Astrocyte of the cerebellum (primary cell): ENCODE measurements at regions not wholly inside any gene's neighbourhood (a gene's known extent, or its start where the extent isn't known, plus 50 kb on each side); places are given as distances from the start of the nearest gene placed in this dataset.

Source experiments
- DNase-seq: peaks from one replicate; pipeline ENCODE4 v3.0.0-alpha.2; 2011; ENCODE audit warnings: low read depth
- H3K4me3 ChIP-seq: 2 replicates; pipeline ENCODE4 v1.5.1; 2011; ENCODE audit warnings: mild to moderate bottlenecking, low read depth, low read length, moderate library complexity
- CTCF ChIP-seq: IDR thresholded peaks from 2 replicates; pipeline ENCODE4 v1.5.1; 2012; ENCODE audit warnings: low read length, low read depth, moderate library complexity, mild to moderate bottlenecking; ENCODE audit errors: missing control alignments
- in situ Hi-C: cut with HindIII; loops from 2 replicates; pipeline ENCODE4 v1.10.0; 2017; ENCODE audit warnings: low sequenced_read_pairs

DNA sequence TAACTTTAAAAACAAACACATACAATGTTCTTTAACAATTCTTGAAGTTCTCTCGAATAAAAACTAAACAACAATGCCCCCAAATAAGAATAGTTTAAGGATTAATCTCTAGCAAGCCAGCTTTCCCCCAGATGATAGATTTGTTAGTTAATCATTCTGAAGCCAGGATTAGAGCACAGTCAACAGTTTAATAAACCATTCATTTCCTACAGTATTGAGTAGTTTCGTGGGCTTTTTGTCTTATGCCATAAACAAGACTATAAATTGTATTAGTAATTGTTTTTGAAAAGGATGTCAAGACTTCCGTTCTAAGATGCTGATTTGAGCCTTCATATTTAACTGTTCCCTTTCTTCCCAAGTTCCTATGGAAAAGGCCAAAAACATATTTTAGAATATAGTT is 136.6 kb downstream of the PIK3R1 start:
- no peak for DNase-seq
- no peak for TF ChIP-seq CTCF
- no peak overlapping the region for H3K4me3 ChIP-seq
- in situ Hi-C loops: no loop called here

GRCh38 chr5:68353605-68354004 is 138.0 kb downstream of the PIK3R1 start:
- no peak for DNase-seq
- in situ Hi-C loops: no loop called here
- no peak for TF ChIP-seq CTCF
- H3K4me3 ChIP-seq: no peak overlapping the region

DNA sequence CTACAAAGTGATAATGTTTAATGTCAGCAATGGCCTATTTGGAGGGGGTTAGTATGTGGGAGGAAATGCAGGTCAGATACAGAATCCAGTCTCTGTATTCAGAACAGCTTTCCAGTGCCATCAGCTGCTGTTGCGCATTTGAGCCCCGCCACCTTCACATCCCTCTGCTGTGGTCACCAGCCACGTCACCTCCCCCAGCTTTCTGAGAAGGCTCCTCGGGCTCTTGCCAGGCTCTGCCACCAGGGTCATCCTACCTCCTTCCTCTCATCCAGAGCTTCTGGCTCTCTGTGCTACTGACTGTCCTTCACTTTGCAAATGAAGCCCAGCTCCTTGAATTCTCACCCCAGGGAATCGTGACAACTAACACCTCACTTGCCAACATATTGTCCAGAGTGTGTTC is 138.8 kb downstream of the PIK3R1 start:
- no peak for DNase-seq
- in situ Hi-C loops: no loop called here
- no peak for TF ChIP-seq CTCF
- no peak overlapping the region for H3K4me3 ChIP-seq

GRCh38 chr5:68356216-68356615 is 140.7 kb downstream of the PIK3R1 start:
- TF ChIP-seq CTCF: no peak
- in situ Hi-C loops: no loop called here

GRCh38 chr5:68356623-68357022 is 141.1 kb downstream of the PIK3R1 start:
- in situ Hi-C loops: no loop called here
- TF ChIP-seq CTCF: no peak
- DNase-seq: no peak

More at GRCh38 chr5:68356216-68356615, 140.7 kb downstream of the PIK3R1 start:
- no peak overlapping the region for H3K4me3 ChIP-seq
- no peak for DNase-seq

GRCh38 chr5:68359699-68360098 is 144.1 kb downstream of the PIK3R1 start:
- no peak overlapping the region for H3K4me3 ChIP-seq
- TF ChIP-seq CTCF: no peak
- no peak for DNase-seq
- in situ Hi-C loops: no loop called here

More at GRCh38 chr5:68356623-68357022, 141.1 kb downstream of the PIK3R1 start:
- H3K4me3 ChIP-seq: no peak overlapping the region

DNA sequence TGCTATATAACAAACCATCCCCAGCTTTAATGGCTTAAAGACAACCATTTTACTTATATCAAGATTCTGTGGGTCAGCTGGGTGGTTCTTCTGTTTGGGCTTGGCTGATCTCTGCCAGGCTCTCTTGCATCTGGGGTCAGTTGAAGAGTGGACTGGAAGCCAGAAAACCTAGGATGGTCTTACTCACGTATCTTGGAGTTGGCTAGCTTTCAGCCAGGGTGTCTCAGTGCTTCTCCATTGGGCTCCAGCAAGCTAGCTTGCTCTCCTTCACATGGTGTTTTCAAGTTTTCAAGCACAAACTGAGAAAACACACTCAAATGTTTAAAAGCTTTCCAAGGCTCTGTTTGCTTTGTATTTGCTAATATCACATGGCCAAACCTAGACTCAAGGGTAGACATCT is 146.8 kb downstream of the PIK3R1 start:
- no peak for TF ChIP-seq CTCF
- in situ Hi-C loops: no loop called here
- DNase-seq: no peak
- no peak overlapping the region for H3K4me3 ChIP-seq
